ENCODE measurements at regions not wholly inside any gene's neighbourhood (a gene's known extent, or its start where the extent isn't known, plus 50 kb on each side); places are given as distances from the start of the nearest gene placed in this dataset.

GRCh38 chr13:38636073-38636472, 50.8 kb upstream of the FREM2 start:
- Histone ChIP-seq H3K4me1 (ENCODE audit: control insufficient read depth in 1 of 2, insufficient read depth in 2 of 2, low read length in 2 of 2) (no peaks in the 10 kb centered on the region), H3K27ac (ENCODE audit: low read depth, low read length) (no peak overlapping the region), H3K27me3 (ENCODE audit: insufficient read depth, low read length) (no peaks in the 10 kb centered on the region), H3K9ac (ENCODE audit: low read length) (no peak overlapping the region), H4K20me1 (ENCODE audit: insufficient read depth) (no peaks in the 10 kb centered on the region), H3K9me3 (ENCODE audit: control insufficient read depth in 1 of 2, insufficient read depth in 1 of 2, low read depth in 1 of 2, low read length in 2 of 2) (0 out of 4 replicates have a peak, but pooled peaks cover 0 to 3% of the 10 kb centered on the region in 2 experiments), H3K9me2 (ENCODE audit: insufficient read depth) (no peaks in the 10 kb centered on the region), H3K79me2 (ENCODE audit: insufficient read depth, low read length) (no peaks in the 10 kb centered on the region), H3K4me3 (replicated peaks in 1 of 2; ENCODE audit: low read depth in 1 of 2, low read length in 2 of 2) (no peak overlapping the region), H2AFZ (ENCODE audit: low read depth, low read length, poor library complexity, severe bottlenecking) (no peak overlapping the region), H3K36me3 (ENCODE audit: control insufficient read depth in 1 of 2, insufficient read depth in 2 of 2, low read length in 2 of 2) (no peaks in the 10 kb centered on the region), H3K4me2 (ENCODE audit: low read length) (no peak overlapping the region)
- BruUV-seq (replicated peaks): no TSS peak
- TF ChIP-seq ELF1 (IDR thresholded peaks at IDR 0.05; ENCODE audit: borderline replicate concordance, low read depth) (no peak), EGR1 (IDR thresholded peaks at IDR 0.05; ENCODE audit: low read depth) (no peak), REST (IDR thresholded peaks at IDR 0.05; ENCODE audit: low read depth) (no peak), EZH2phosphoT487 (IDR thresholded peaks at IDR 0.05; ENCODE audit: borderline replicate concordance) (no peak), ZFX (IDR thresholded peaks at IDR 0.05) (no peak), SIN3A (IDR thresholded peaks at IDR 0.05; ENCODE audit: low read depth) (no peak), SRF (IDR thresholded peaks at IDR 0.05; ENCODE audit: low read depth) (no peak), CBX3 (IDR thresholded peaks at IDR 0.05; ENCODE audit: low read depth) (no peak), ZNF274 (IDR thresholded peaks at IDR 0.05; ENCODE audit: low read depth, low read length) (no peak), CEBPB (IDR thresholded peaks at IDR 0.05; ENCODE audit: low read depth) (no peak), POLR2A (IDR thresholded peaks at IDR 0.05; ENCODE audit: borderline replicate concordance, extremely low read depth, insufficient read depth, insufficient read length) (no peak), EZH2 (IDR thresholded peaks at IDR 0.05) (no peak), POLR2AphosphoS5 (IDR thresholded peaks at IDR 0.05; ENCODE audit: low read depth, low read length) (no peak), SP1 (IDR thresholded peaks at IDR 0.05; ENCODE audit: low read depth) (no peak), TCF7L2 (IDR thresholded peaks at IDR 0.05; ENCODE audit: borderline replicate concordance, extremely low read depth, insufficient read depth, insufficient read length) (no peak), JUND (IDR thresholded peaks at IDR 0.05) (no peak)
- TF ChIP-seq, protein P1, sequence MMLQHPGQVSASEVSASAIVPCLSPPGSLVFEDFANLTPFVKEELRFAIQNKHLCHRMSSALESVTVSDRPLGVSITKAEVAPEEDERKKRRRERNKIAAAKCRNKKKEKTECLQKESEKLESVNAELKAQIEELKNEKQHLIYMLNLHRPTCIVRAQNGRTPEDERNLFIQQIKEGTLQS (IDR thresholded peaks at IDR 0.05): no peak
- TF ChIP-seq, protein P2, sequence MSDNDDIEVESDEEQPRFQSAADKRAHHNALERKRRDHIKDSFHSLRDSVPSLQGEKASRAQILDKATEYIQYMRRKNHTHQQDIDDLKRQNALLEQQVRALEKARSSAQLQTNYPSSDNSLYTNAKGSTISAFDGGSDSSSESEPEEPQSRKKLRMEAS (IDR thresholded peaks at IDR 0.05): no peak
- TF ChIP-seq, protein P3, sequence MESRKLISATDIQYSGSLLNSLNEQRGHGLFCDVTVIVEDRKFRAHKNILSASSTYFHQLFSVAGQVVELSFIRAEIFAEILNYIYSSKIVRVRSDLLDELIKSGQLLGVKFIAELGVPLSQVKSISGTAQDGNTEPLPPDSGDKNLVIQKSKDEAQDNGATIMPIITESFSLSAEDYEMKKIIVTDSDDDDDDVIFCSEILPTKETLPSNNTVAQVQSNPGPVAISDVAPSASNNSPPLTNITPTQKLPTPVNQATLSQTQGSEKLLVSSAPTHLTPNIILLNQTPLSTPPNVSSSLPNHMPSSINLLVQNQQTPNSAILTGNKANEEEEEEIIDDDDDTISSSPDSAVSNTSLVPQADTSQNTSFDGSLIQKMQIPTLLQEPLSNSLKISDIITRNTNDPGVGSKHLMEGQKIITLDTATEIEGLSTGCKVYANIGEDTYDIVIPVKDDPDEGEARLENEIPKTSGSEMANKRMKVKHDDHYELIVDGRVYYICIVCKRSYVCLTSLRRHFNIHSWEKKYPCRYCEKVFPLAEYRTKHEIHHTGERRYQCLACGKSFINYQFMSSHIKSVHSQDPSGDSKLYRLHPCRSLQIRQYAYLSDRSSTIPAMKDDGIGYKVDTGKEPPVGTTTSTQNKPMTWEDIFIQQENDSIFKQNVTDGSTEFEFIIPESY (IDR thresholded peaks at IDR 0.05; ENCODE audit: extremely low read depth, insufficient replicate concordance, low read length): no peak
- TF ChIP-seq, protein P4, sequence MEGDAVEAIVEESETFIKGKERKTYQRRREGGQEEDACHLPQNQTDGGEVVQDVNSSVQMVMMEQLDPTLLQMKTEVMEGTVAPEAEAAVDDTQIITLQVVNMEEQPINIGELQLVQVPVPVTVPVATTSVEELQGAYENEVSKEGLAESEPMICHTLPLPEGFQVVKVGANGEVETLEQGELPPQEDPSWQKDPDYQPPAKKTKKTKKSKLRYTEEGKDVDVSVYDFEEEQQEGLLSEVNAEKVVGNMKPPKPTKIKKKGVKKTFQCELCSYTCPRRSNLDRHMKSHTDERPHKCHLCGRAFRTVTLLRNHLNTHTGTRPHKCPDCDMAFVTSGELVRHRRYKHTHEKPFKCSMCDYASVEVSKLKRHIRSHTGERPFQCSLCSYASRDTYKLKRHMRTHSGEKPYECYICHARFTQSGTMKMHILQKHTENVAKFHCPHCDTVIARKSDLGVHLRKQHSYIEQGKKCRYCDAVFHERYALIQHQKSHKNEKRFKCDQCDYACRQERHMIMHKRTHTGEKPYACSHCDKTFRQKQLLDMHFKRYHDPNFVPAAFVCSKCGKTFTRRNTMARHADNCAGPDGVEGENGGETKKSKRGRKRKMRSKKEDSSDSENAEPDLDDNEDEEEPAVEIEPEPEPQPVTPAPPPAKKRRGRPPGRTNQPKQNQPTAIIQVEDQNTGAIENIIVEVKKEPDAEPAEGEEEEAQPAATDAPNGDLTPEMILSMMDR (IDR thresholded peaks at IDR 0.05 in 2 of 3, conservative IDR thresholded peaks at IDR 0.05 in 1 of 3; ENCODE audit: borderline replicate concordance in 1 of 3, insufficient read depth in 1 of 3, low read depth in 2 of 3, low read length in 2 of 3): no peak
- ChIA-PET RAD21 (ENCODE audit: low non-redundant PET in 1 of 2, low total read pairs in 2 of 2, uncharacterized antibody in 2 of 2, unreplicated experiment in 2 of 2) (no interaction called here), POLR2A (no interaction called here), CTCF (no interaction called here)
- ATAC-seq: no peak
- DNase-seq (ENCODE audit: low read depth, low spot score): no peak
- intact Hi-C loops (cut with micrococcal nuclease): no loop called here

Data from HCT116 (cell line).